ENCODE measurements at regions not wholly inside any gene's neighbourhood (a gene's known extent, or its start where the extent isn't known, plus 50 kb on each side); places are given as distances from the start of the nearest gene placed in this dataset.
"Not testable (repeated sequence)": the region's sequence is repeated elsewhere in the genome, so short reads cannot be mapped to it uniquely, and the experiment has no call there.

GRCh38 chr5:36426070-36426469 is 124.4 kb upstream of the RANBP3L start:
- not testable (repeated sequence) for DNase-seq

- no peak for DNase-seq
Measured at GRCh38 chr5:36435516-36435915, 133.8 kb upstream of the RANBP3L start.

GRCh38 chr5:36436306-36436705 is 134.6 kb upstream of the RANBP3L start:
- DNase-seq = no peak

- DNase-seq = no peak
Measured at GRCh38 chr5:36438765-36439561, 137.3 kb upstream of the RANBP3L start.

GRCh38 chr5:36440300-36440699 is 138.6 kb upstream of the RANBP3L start:
- no peak for DNase-seq

GRCh38 chr5:36441280-36441679 is 139.6 kb upstream of the RANBP3L start:
- DNase-seq = no peak

- no peak for DNase-seq
Measured at GRCh38 chr5:36442352-36442751, 140.7 kb upstream of the RANBP3L start.

GRCh38 chr5:36442796-36443195 is 141.1 kb upstream of the RANBP3L start:
- DNase-seq = no peak

- DNase-seq = no peak
Measured at GRCh38 chr5:36443941-36444340, 142.2 kb upstream of the RANBP3L start.

- no peak for DNase-seq
Measured at GRCh38 chr5:36444582-36445418, 143.1 kb upstream of the RANBP3L start.

- DNase-seq = no peak
Measured at GRCh38 chr5:36447776-36448175, 146.1 kb upstream of the RANBP3L start.

GRCh38 chr5:36450229-36451014 is 148.7 kb upstream of the RANBP3L start:
- DNase-seq = no peak

GRCh38 chr5:36452424-36453006 is 150.8 kb upstream of the RANBP3L start:
- peak; percentile 28 for DNase-seq

GRCh38 chr5:36457511-36458270 is 148.7 kb upstream of the SLC1A3 start:
- no peak for DNase-seq

- no peak for DNase-seq
Measured at GRCh38 chr5:36458746-36459145, 147.7 kb upstream of the SLC1A3 start.

GRCh38 chr5:36459176-36460135 is 146.9 kb upstream of the SLC1A3 start:
- DNase-seq = no peak

- DNase-seq = no peak
Measured at GRCh38 chr5:36462295-36463021, 143.9 kb upstream of the SLC1A3 start.

- not testable (repeated sequence) for DNase-seq
Measured at GRCh38 chr5:36475942-36476341, 130.5 kb upstream of the SLC1A3 start.

- no peak for DNase-seq
Measured at GRCh38 chr5:36478646-36479317, 127.6 kb upstream of the SLC1A3 start.
